HEK293 (cell line): ENCODE measurements at regions not wholly inside any gene's neighbourhood (a gene's known extent, or its start where the extent isn't known, plus 50 kb on each side); places are given as distances from the start of the nearest gene placed in this dataset.

Experiments
- CTCF ChIA-PET: fragments of 350-600 bp; formaldehyde crosslinking; extraction: SDS; loops from one replicate; lab custom pipeline; 2021; ENCODE audit warnings: antibody characterized with exemption; lab: Yijun Ruan, JAX
- POLR2A ChIA-PET: fragments of 300-600 bp; formaldehyde crosslinking; extraction: SDS; loops from one replicate; lab custom pipeline; 2020; ENCODE audit warnings: antibody characterized with exemption, inconsistent platforms; lab: Yijun Ruan, JAX
- H3K27ac ChIP-seq: fragments of 200-500 bp; sonication (Bioruptor generic); 2 replicates; pipeline ENCODE4 v1.5.1; 2014; ENCODE audit warnings: low read depth, low read length, control low read depth, inconsistent platforms; ENCODE audit errors: extremely low read depth
- H3K36me3 ChIP-seq, 2 experiments: fragments of 200-500 bp in 1 of 2; sonication (Bioruptor generic) in 1 of 2; 1 replicate in 1 of 2; 2 replicates in 1 of 2; pipeline ENCODE4 v1.5.1; 2014 to 2017; ENCODE audit warnings: inconsistent platforms in 2 of 2, low read length in 2 of 2; ENCODE audit not compliant: control insufficient read depth in 2 of 2, insufficient read depth in 1 of 2
- H3K4me1 ChIP-seq: fragments of 200-500 bp; sonication (Bioruptor generic); 2 replicates; pipeline ENCODE4 v1.5.1; 2014; ENCODE audit warnings: mild to moderate bottlenecking, low read length, inconsistent platforms; ENCODE audit not compliant: control insufficient read depth, insufficient read depth
- H3K4me3 ChIP-seq: 2 replicates; pipeline ENCODE4 v1.5.1; 2011; ENCODE audit warnings: low read depth, mild to moderate bottlenecking, control low read depth, low read length, moderate library complexity
- H3K9me3 ChIP-seq: fragments of 200-500 bp; sonication (Bioruptor generic); 2 replicates; pipeline ENCODE4 v1.5.1; 2014; ENCODE audit warnings: low read depth, low read length, inconsistent platforms; ENCODE audit not compliant: control insufficient read depth, insufficient read depth
- BCL11B ChIP-seq: fragments of 450-650 bp; formaldehyde crosslinking; IDR thresholded peaks from 2 replicates; pipeline ENCODE4 v1.5.1; 2016; ENCODE audit warnings: low read depth, missing biosample characterization, missing genetic modification characterization
- CTCF ChIP-seq: fragments of 450-650 bp; formaldehyde crosslinking; IDR thresholded peaks from 2 replicates; pipeline ENCODE4 v1.5.1; 2016; ENCODE audit warnings: missing biosample characterization, missing genetic modification characterization
- FEZF1 ChIP-seq: fragments of 450-650 bp; formaldehyde crosslinking; IDR thresholded peaks from 2 replicates; pipeline ENCODE4 v1.5.1; 2016; ENCODE audit warnings: missing biosample characterization, missing genetic modification characterization
- GFI1B ChIP-seq: fragments of 450-650 bp; formaldehyde crosslinking; IDR thresholded peaks from 2 replicates; pipeline ENCODE4 v1.5.1; 2016; ENCODE audit warnings: missing biosample characterization, missing genetic modification characterization
- KLF10 ChIP-seq: fragments of 450-650 bp; IDR thresholded peaks from 2 replicates; pipeline ENCODE4 v1.5.1; 2018; ENCODE audit warnings: missing biosample characterization, mild to moderate bottlenecking, missing genetic modification characterization
- KLF16 ChIP-seq: fragments of 450-650 bp; formaldehyde crosslinking; IDR thresholded peaks from 2 replicates; pipeline ENCODE4 v1.5.1; 2017; ENCODE audit warnings: missing biosample characterization, missing genetic modification characterization
- REPIN1 ChIP-seq: fragments of 450-650 bp; formaldehyde crosslinking; IDR thresholded peaks from 2 replicates; pipeline ENCODE4 v1.5.1; 2017; ENCODE audit warnings: missing biosample characterization, missing genetic modification characterization, low read depth
- ZBTB21 ChIP-seq: fragments of 450-650 bp; formaldehyde crosslinking; IDR thresholded peaks from 2 replicates; pipeline ENCODE4 v1.5.1; 2017; ENCODE audit warnings: missing biosample characterization, missing genetic modification characterization
- ZBTB8A ChIP-seq: fragments of 450-650 bp; formaldehyde crosslinking; IDR thresholded peaks from 2 replicates; pipeline ENCODE4 v1.5.1; 2016; ENCODE audit warnings: missing biosample characterization, missing genetic modification characterization
- ZFP3 ChIP-seq: fragments of 450-650 bp; formaldehyde crosslinking; IDR thresholded peaks from 2 replicates; pipeline ENCODE4 v1.5.1; 2016; ENCODE audit warnings: low read depth, missing biosample characterization, missing genetic modification characterization
- ZNF112 ChIP-seq: fragments of 450-650 bp; formaldehyde crosslinking; IDR thresholded peaks from 2 replicates; pipeline ENCODE4 v1.5.0; 2017; ENCODE audit warnings: missing biosample characterization, missing genetic modification characterization
- ZNF132 ChIP-seq: fragments of 450-650 bp; formaldehyde crosslinking; IDR thresholded peaks from 2 replicates; pipeline ENCODE4 v1.5.1; 2017; ENCODE audit warnings: missing biosample characterization, missing genetic modification characterization, borderline replicate concordance
- ZNF140 ChIP-seq: fragments of 450-650 bp; formaldehyde crosslinking; IDR thresholded peaks from 2 replicates; pipeline ENCODE4 v1.5.1; 2016; ENCODE audit warnings: missing biosample characterization, missing genetic modification characterization
- ZNF146 ChIP-seq: fragments of 450-650 bp; formaldehyde crosslinking; IDR thresholded peaks from 2 replicates; pipeline ENCODE4 v1.5.1; 2016; ENCODE audit warnings: missing biosample characterization, missing genetic modification characterization
- ZNF184 ChIP-seq: fragments of 450-650 bp; IDR thresholded peaks from 2 replicates; pipeline ENCODE4 v1.5.1; 2018; ENCODE audit warnings: missing biosample characterization, mild to moderate bottlenecking, missing genetic modification characterization
- ZNF335 ChIP-seq: fragments of 450-650 bp; formaldehyde crosslinking; conservative IDR thresholded peaks from 2 replicates; pipeline ENCODE4 v1.5.1; 2016; ENCODE audit warnings: missing biosample characterization, missing genetic modification characterization
- ZNF362 ChIP-seq: fragments of 450-650 bp; formaldehyde crosslinking; IDR thresholded peaks from 2 replicates; pipeline ENCODE4 v1.5.1; 2016; ENCODE audit warnings: missing biosample characterization, missing genetic modification characterization
- ZNF423 ChIP-seq: fragments of 450-650 bp; formaldehyde crosslinking; IDR thresholded peaks from 2 replicates; pipeline ENCODE4 v1.5.1; 2016; ENCODE audit warnings: missing biosample characterization, missing genetic modification characterization
- ZNF488 ChIP-seq: fragments of 450-650 bp; formaldehyde crosslinking; IDR thresholded peaks from 2 replicates; pipeline ENCODE4 v1.5.1; 2016; ENCODE audit warnings: missing biosample characterization, missing genetic modification characterization
- ZNF549 ChIP-seq: fragments of 450-650 bp; IDR thresholded peaks from 2 replicates; pipeline ENCODE4 v1.5.1; 2018; ENCODE audit warnings: missing biosample characterization, missing genetic modification characterization, mild to moderate bottlenecking, inconsistent platforms, moderate library complexity
- ZNF585B ChIP-seq: fragments of 450-650 bp; formaldehyde crosslinking; IDR thresholded peaks from 2 replicates; pipeline ENCODE4 v1.5.1; 2016; ENCODE audit warnings: missing biosample characterization, missing genetic modification characterization
- ZNF596 ChIP-seq: fragments of 450-650 bp; IDR thresholded peaks from 2 replicates; pipeline ENCODE4 v1.5.0; 2018; ENCODE audit warnings: missing biosample characterization, mild to moderate bottlenecking, missing genetic modification characterization, moderate library complexity
- ZNF600 ChIP-seq: fragments of 450-650 bp; formaldehyde crosslinking; IDR thresholded peaks from 2 replicates; pipeline ENCODE4 v1.5.1; 2016; ENCODE audit warnings: missing biosample characterization, missing genetic modification characterization
- ZNF624 ChIP-seq: fragments of 450-650 bp; formaldehyde crosslinking; IDR thresholded peaks from 2 replicates; pipeline ENCODE4 v1.5.1; 2017; ENCODE audit warnings: missing biosample characterization, missing genetic modification characterization
- ZNF626 ChIP-seq: fragments of 450-650 bp; sonication (Bioruptor Pico); formaldehyde crosslinking; IDR thresholded peaks from 2 replicates; pipeline ENCODE4 v1.5.1; 2018; ENCODE audit warnings: missing biosample characterization, missing genetic modification characterization, inconsistent platforms
- ZNF645 ChIP-seq: fragments of 450-650 bp; formaldehyde crosslinking; IDR thresholded peaks from 2 replicates; pipeline ENCODE4; 2016; ENCODE audit warnings: missing biosample characterization, missing genetic modification characterization
- ZSCAN23 ChIP-seq: fragments of 450-650 bp; formaldehyde crosslinking; IDR thresholded peaks from 2 replicates; pipeline ENCODE4 v1.5.1; 2016; ENCODE audit warnings: missing biosample characterization, missing genetic modification characterization
- TF ChIP-seq, protein P1 (sequence below): sonication (generic); formaldehyde crosslinking; IDR thresholded peaks from 2 replicates; pipeline ENCODE4 v1.8.1; 2022; ENCODE audit warnings: mild to moderate bottlenecking, moderate library complexity, missing genetic modification reagents
- TF ChIP-seq, protein P2 (sequence below): fragments of 450-650 bp; formaldehyde crosslinking; IDR thresholded peaks from 2 replicates; pipeline ENCODE4 v1.5.1; 2016; ENCODE audit warnings: missing biosample characterization, missing genetic modification characterization
- TF ChIP-seq, protein P3 (sequence below): fragments of 450-650 bp; formaldehyde crosslinking; IDR thresholded peaks from 2 replicates; pipeline ENCODE4 v1.5.1; 2016; ENCODE audit warnings: missing biosample characterization, missing genetic modification characterization

- TF ChIP-seq REPIN1 (tag by site-specific recombination) (no peak), ZNF335 (no peak), KLF10 (tag by site-specific recombination) (no peak), ZNF146 (tag by site-specific recombination) (no peak), ZNF112 (tag by site-specific recombination) (no peak), FEZF1 (tag by site-specific recombination) (no peak), ZNF626 (tag by site-specific recombination) (no peak), ZNF600 (no peak), ZNF549 (tag by site-specific recombination) (no peak), ZNF624 (tag by site-specific recombination) (no peak), ZNF585B (no peak), ZNF488 (tag by site-specific recombination) (no peak), ZNF140 (tag by site-specific recombination) (no peak), ZNF184 (tag by site-specific recombination) (no peak), ZNF645 (tag by site-specific recombination) (no peak)
- TF ChIP-seq, protein P1, sequence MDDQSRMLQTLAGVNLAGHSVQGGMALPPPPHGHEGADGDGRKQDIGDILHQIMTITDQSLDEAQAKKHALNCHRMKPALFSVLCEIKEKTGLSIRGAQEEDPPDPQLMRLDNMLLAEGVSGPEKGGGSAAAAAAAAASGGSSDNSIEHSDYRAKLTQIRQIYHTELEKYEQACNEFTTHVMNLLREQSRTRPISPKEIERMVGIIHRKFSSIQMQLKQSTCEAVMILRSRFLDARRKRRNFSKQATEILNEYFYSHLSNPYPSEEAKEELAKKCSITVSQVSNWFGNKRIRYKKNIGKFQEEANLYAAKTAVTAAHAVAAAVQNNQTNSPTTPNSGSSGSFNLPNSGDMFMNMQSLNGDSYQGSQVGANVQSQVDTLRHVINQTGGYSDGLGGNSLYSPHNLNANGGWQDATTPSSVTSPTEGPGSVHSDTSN: no peak
- TF ChIP-seq, all 188 proteins: peak for 0
- CTCF ChIA-PET: no interaction called here
- Histone ChIP-seq H3K9me3 (no peaks in the 10 kb centered on the region), H3K36me3 (no peaks in the 10 kb centered on the region), H3K4me1 (no peaks in the 10 kb centered on the region), H3K4me3 (no peak overlapping the region), H3K27ac (no peak overlapping the region)
- POLR2A ChIA-PET: no interaction called here
Observed at GRCh38 chr3:117234331-117234730, 524.8 kb downstream of the TUSC7 start.

DNA sequence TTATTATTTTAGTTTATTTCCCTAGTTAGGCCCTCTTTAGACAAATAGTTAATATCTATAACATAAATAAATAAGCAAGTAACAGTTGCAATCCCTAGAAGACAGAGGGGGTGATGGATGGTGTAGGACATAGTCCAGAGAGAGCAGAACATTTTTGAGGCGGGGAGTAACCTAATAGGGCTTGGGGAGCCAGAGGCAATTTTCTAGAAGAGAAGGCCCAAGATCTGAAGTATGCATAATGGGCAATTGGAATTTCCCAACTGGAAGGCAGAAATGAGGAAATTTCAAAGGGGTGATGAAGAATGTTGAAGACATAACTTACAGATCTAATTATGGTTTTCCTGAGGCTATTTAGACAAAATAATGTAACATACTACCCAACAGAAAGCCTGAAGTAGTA lies 525.7 kb downstream of the TUSC7 start:
- ChIA-PET CTCF (no interaction called here), POLR2A (no interaction called here)
- no peak overlapping the region for H3K4me3 ChIP-seq
- H3K36me3 ChIP-seq: no peaks in the 10 kb centered on the region
- H3K9me3 ChIP-seq: no peaks in the 10 kb centered on the region
- no peaks in the 10 kb centered on the region for H3K4me1 ChIP-seq
- no peak overlapping the region for H3K27ac ChIP-seq
- no peak for TF ChIP-seq ZBTB8A (tag by site-specific recombination)
- TF ChIP-seq, protein P2, sequence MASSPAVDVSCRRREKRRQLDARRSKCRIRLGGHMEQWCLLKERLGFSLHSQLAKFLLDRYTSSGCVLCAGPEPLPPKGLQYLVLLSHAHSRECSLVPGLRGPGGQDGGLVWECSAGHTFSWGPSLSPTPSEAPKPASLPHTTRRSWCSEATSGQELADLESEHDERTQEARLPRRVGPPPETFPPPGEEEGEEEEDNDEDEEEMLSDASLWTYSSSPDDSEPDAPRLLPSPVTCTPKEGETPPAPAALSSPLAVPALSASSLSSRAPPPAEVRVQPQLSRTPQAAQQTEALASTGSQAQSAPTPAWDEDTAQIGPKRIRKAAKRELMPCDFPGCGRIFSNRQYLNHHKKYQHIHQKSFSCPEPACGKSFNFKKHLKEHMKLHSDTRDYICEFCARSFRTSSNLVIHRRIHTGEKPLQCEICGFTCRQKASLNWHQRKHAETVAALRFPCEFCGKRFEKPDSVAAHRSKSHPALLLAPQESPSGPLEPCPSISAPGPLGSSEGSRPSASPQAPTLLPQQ: no peak
- no peak for TF ChIP-seq GFI1B
- no peak for TF ChIP-seq ZNF596 (tag by site-specific recombination)
- TF ChIP-seq KLF16 (tag by site-specific recombination): no peak
- TF ChIP-seq, protein P3, sequence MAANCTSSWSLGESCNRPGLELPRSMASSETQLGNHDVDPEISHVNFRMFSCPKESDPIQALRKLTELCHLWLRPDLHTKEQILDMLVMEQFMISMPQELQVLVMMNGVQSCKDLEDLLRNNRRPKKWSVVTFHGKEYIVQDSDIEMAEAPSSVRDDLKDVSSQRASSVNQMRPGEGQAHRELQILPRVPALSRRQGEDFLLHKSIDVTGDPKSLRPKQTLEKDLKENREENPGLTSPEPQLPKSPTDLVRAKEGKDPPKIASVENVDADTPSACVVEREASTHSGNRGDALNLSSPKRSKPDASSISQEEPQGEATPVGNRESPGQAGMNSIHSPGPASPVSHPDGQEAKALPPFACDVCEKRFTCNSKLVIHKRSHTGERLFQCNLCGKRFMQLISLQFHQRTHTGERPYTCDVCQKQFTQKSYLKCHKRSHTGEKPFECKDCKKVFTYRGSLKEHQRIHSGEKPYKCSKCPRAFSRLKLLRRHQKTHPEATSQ (tag by site-specific recombination): no peak
- TF ChIP-seq ZNF132: no peak
- no peak for TF ChIP-seq ZNF423 (tag by site-specific recombination)
- no peak for TF ChIP-seq ZFP3 (tag by site-specific recombination)
- TF ChIP-seq ZNF624 (tag by site-specific recombination): no peak
- TF ChIP-seq BCL11B (tag by site-specific recombination): no peak
- no peak for TF ChIP-seq ZSCAN23 (tag by site-specific recombination)
- no peak for TF ChIP-seq ZNF362 (tag by site-specific recombination)
- no peak for TF ChIP-seq ZBTB21
- TF ChIP-seq CTCF (tag by site-specific recombination): no peak
